ENCODE measurements at regions not wholly inside any gene's neighbourhood (a gene's known extent, or its start where the extent isn't known, plus 50 kb on each side); places are given as distances from the start of the nearest gene placed in this dataset.
"Not testable (repeated sequence)": the region's sequence is repeated elsewhere in the genome, so short reads cannot be mapped to it uniquely, and the experiment has no call there.

DNA sequence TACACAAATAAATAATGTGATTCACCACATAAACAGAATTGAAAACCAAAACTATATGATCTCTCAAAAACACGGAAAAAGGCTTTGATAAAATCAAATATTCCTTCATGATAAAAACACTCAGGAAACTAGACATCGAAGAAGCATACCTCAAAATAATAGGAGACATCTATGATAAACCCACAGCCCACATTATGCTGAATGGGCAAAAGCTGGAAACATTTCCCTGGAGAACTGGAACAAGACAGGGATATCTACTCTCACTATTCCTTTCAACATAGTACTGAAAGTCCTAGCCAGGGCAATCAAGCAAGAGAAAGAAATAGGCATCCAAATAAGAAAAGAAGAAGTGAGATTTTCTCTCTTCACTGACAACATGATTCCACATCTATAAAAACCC is 371.5 kb upstream of the ATXN7L3B start:
- no peak overlapping the region for H3K4me3 Mint-ChIP-seq
- 88% methylated on average over 2 of the region's 2 CpGs for WGBS (ENCODE audit: insufficient coverage)
- no peak overlapping the region for H3K27ac ChIP-seq (ENCODE audit: low read length)
- H3K27me3 Mint-ChIP-seq (ENCODE audit: low read depth in 2 of 2): no peaks in the 10 kb centered on the region
- no peak overlapping the region for H3K4me3 ChIP-seq (ENCODE audit: low read length)
- TF ChIP-seq, protein P1, sequence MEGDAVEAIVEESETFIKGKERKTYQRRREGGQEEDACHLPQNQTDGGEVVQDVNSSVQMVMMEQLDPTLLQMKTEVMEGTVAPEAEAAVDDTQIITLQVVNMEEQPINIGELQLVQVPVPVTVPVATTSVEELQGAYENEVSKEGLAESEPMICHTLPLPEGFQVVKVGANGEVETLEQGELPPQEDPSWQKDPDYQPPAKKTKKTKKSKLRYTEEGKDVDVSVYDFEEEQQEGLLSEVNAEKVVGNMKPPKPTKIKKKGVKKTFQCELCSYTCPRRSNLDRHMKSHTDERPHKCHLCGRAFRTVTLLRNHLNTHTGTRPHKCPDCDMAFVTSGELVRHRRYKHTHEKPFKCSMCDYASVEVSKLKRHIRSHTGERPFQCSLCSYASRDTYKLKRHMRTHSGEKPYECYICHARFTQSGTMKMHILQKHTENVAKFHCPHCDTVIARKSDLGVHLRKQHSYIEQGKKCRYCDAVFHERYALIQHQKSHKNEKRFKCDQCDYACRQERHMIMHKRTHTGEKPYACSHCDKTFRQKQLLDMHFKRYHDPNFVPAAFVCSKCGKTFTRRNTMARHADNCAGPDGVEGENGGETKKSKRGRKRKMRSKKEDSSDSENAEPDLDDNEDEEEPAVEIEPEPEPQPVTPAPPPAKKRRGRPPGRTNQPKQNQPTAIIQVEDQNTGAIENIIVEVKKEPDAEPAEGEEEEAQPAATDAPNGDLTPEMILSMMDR (IDR thresholded peaks at IDR 0.05): no peak
- H3K9me3 ChIP-seq (ENCODE audit: control insufficient read depth, insufficient read depth, low read length): no peaks in the 10 kb centered on the region
- no peak overlapping the region for H3K27ac Mint-ChIP-seq
- H3K36me3 ChIP-seq (ENCODE audit: control insufficient read depth, insufficient read depth, low read length): no peaks in the 10 kb centered on the region
- H3K27me3 ChIP-seq (ENCODE audit: control insufficient read depth, insufficient read depth, low read length): no peaks in the 10 kb centered on the region
- ATAC-seq (no peak), DNase-seq (no peak)
- intact Hi-C loops (cut with micrococcal nuclease): no loop called here
- H3K4me1 ChIP-seq (ENCODE audit: control insufficient read depth, insufficient read depth, low read length): no peaks in the 10 kb centered on the region
- peaks cover 2 to 8% of the 10 kb centered on the region in 2 donors for H3K9me3 Mint-ChIP-seq
- no peaks in the 10 kb centered on the region for H3K36me3 Mint-ChIP-seq
- no peaks in the 10 kb centered on the region for H3K4me1 Mint-ChIP-seq

DNA sequence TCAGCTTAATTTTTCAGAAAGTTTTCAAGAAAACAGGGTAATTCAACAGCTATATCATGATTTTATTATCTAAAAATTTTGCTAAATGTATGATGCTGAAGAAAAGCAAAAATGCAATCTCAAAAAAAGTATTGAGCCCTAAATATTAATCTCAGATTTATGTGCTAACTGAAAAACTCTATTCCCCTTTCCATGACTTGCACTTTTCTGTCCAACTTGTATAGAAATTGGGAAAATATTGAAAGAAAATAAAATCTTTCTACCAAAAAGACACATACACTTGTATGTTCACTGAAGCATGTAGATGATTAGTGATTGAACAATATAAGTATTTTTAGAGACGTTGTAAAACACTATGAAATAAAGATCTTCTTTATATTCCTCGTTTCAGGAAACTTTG is 368.0 kb upstream of the ATXN7L3B start:
- no peaks in the 10 kb centered on the region for H3K27me3 ChIP-seq (ENCODE audit: control insufficient read depth, insufficient read depth, low read length)
- H3K27me3 Mint-ChIP-seq (ENCODE audit: low read depth in 2 of 2): no peaks in the 10 kb centered on the region
- H3K4me3 Mint-ChIP-seq: no peak overlapping the region
- TF ChIP-seq, protein P1 (IDR thresholded peaks at IDR 0.05): no peak
- H3K9me3 Mint-ChIP-seq: peaks cover 3 to 4% of the 10 kb centered on the region in 2 donors
- H3K9me3 ChIP-seq (ENCODE audit: control insufficient read depth, insufficient read depth, low read length): no peaks in the 10 kb centered on the region
- no CpG with 5 or more reads among the region's 2 CpGs for WGBS (ENCODE audit: insufficient coverage)
- no peak overlapping the region for H3K27ac Mint-ChIP-seq
- H3K4me3 ChIP-seq (ENCODE audit: low read length): no peak overlapping the region
- ATAC-seq (no peak), DNase-seq (no peak)
- H3K27ac ChIP-seq (ENCODE audit: low read length): no peak overlapping the region
- no peaks in the 10 kb centered on the region for H3K4me1 ChIP-seq (ENCODE audit: control insufficient read depth, insufficient read depth, low read length)
- H3K36me3 ChIP-seq (ENCODE audit: control insufficient read depth, insufficient read depth, low read length): no peaks in the 10 kb centered on the region
- intact Hi-C loops (cut with micrococcal nuclease): no loop called here
- no peaks in the 10 kb centered on the region for H3K36me3 Mint-ChIP-seq
- no peaks in the 10 kb centered on the region for H3K4me1 Mint-ChIP-seq

DNA sequence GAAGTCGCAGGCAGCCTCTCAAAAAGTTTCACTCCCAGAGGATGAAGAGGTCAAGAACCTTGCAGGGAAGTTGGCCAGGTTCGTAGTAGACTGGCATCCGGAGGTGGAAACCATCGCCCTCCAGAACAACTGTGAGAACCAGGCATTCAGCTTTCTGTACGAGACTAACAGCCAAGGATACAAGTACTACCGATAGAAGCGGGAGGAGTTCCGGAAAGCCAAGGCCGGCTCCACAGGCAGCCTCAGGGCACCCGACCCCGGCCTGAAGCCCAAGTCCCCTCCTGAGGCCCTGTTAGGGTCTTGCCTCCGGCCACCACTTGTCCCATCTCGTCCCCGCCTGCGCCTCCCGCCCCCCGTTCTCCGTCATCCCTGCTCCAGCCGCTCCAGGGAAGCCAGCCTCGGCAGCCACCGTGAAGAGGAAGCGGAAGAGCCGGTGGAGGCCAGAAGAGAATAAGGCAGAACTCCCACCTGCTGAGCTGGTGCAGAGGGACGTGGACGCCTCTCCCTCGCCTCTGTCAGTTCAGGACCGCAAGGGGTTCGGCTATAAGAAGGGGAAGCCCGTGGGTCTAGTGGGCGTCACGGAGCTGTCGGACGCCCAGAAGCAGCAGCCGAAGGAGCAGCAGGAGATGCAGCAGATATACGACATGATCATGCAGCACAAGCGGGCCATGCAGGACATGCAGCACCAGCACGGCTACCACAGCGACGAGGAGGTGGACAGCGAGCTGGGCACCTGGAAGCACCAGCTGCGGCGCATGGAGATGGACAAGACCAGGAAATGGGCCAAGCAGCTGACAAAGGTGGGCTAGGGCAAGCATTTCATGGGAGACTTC is 366.8 kb upstream of the ATXN7L3B start:
- no peak overlapping the region for H3K27ac ChIP-seq (ENCODE audit: low read length)
- no peak overlapping the region for H3K4me3 ChIP-seq (ENCODE audit: low read length)
- H3K4me1 ChIP-seq (ENCODE audit: control insufficient read depth, insufficient read depth, low read length): no peaks in the 10 kb centered on the region
- DNase-seq: no peak
- TF ChIP-seq, protein P1 (IDR thresholded peaks at IDR 0.05): no peak
- no peaks in the 10 kb centered on the region for H3K9me3 ChIP-seq (ENCODE audit: control insufficient read depth, insufficient read depth, low read length)
- Mint-ChIP-seq H3K27ac (no peak overlapping the region), H3K27me3 (ENCODE audit: low read depth in 2 of 2) (no peaks in the 10 kb centered on the region), H3K4me1 (no peaks in the 10 kb centered on the region), H3K9me3 (peaks cover 5 to 8% of the 10 kb centered on the region in 2 donors), H3K4me3 (no peak overlapping the region), H3K36me3 (no peaks in the 10 kb centered on the region)
- WGBS (ENCODE audit: insufficient coverage): 94% methylated on average over 42 of the region's 42 CpGs
- H3K36me3 ChIP-seq (ENCODE audit: control insufficient read depth, insufficient read depth, low read length): no peaks in the 10 kb centered on the region
- intact Hi-C loops (cut with micrococcal nuclease): no loop called here
- no peak for ATAC-seq
- H3K27me3 ChIP-seq (ENCODE audit: control insufficient read depth, insufficient read depth, low read length): no peaks in the 10 kb centered on the region

DNA sequence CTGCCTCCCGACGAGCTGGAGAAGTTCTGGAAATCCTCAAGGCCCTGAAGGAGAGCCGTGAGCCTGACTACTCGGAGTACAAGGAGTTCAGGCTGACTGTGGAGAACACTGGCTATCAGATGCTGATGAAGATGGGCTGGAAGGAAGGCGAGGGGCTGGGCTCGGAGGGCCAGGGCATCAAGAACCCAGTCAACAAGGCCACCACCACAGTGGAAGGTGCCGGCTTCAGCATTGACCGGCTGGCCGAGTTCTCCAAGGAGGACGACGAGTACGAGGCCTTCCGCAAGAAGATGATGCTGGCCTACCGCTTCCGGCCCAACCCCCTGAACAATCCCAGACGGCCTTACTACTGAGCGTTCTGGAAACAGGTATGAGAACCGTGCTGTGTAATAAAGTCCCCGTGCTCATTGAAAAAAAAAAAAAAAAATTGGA is 366.1 kb upstream of the ATXN7L3B start:
- peaks cover 5 to 8% of the 10 kb centered on the region in 2 donors for H3K9me3 Mint-ChIP-seq
- no peak for ATAC-seq
- intact Hi-C loops (cut with micrococcal nuclease): no loop called here
- TF ChIP-seq, protein P1 (IDR thresholded peaks at IDR 0.05): no peak
- H3K27ac Mint-ChIP-seq: no peak overlapping the region
- no peaks in the 10 kb centered on the region for H3K4me1 Mint-ChIP-seq
- Histone ChIP-seq H3K4me1 (ENCODE audit: control insufficient read depth, insufficient read depth, low read length) (no peaks in the 10 kb centered on the region), H3K36me3 (ENCODE audit: control insufficient read depth, insufficient read depth, low read length) (no peaks in the 10 kb centered on the region), H3K9me3 (ENCODE audit: control insufficient read depth, insufficient read depth, low read length) (no peaks in the 10 kb centered on the region), H3K4me3 (ENCODE audit: low read length) (no peak overlapping the region), H3K27me3 (ENCODE audit: control insufficient read depth, insufficient read depth, low read length) (no peaks in the 10 kb centered on the region), H3K27ac (ENCODE audit: low read length) (no peak overlapping the region)
- H3K4me3 Mint-ChIP-seq: no peak overlapping the region
- no peak for DNase-seq
- no peaks in the 10 kb centered on the region for H3K27me3 Mint-ChIP-seq (ENCODE audit: low read depth in 2 of 2)
- H3K36me3 Mint-ChIP-seq: no peaks in the 10 kb centered on the region
- 93% methylated on average over 17 of the region's 19 CpGs for WGBS (ENCODE audit: insufficient coverage)

DNA sequence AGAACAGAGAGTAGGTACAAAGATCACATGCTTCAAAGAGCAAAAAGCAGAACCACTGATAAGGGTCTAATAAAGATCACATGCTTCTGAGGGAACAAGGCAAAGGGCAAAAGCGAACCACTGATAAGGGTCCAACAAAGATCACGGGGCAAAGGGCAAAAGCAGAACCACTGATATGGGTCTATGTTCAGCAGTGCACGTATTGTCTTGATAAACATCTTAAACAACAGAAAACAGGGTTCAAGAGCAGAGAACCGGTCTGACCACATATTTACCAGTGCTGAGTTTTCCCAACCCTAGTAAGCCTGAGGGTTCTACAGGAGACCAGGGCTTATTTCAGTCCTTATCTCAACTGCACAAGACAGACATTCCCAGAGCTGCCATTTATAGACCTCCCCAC is 362.7 kb upstream of the ATXN7L3B start:
- H3K9me3 ChIP-seq (ENCODE audit: control insufficient read depth, insufficient read depth, low read length); intact Hi-C loops (cut with micrococcal nuclease); H3K36me3 ChIP-seq (ENCODE audit: control insufficient read depth, insufficient read depth, low read length); H3K4me1 Mint-ChIP-seq; H3K27me3 Mint-ChIP-seq (ENCODE audit: low read depth in 2 of 2); H3K27me3 ChIP-seq (ENCODE audit: control insufficient read depth, insufficient read depth, low read length); H3K27ac Mint-ChIP-seq; H3K4me3 ChIP-seq (ENCODE audit: low read length); H3K36me3 Mint-ChIP-seq; DNase-seq; H3K27ac ChIP-seq (ENCODE audit: low read length); H3K4me3 Mint-ChIP-seq; ATAC-seq; H3K4me1 ChIP-seq (ENCODE audit: control insufficient read depth, insufficient read depth, low read length): not testable (repeated sequence)
- H3K9me3 Mint-ChIP-seq: peaks cover 12 to 20% of the 10 kb centered on the region in 2 donors
- WGBS (ENCODE audit: insufficient coverage): 75% methylated on average over 4 of the region's 4 CpGs

Measured in natural killer cell (primary cell).